ENCODE measurements at regions not wholly inside any gene's neighbourhood (a gene's known extent, or its start where the extent isn't known, plus 50 kb on each side); places are given as distances from the start of the nearest gene placed in this dataset.
A peak's percentile ranks its signal among the peaks of the same experiment; 100 is the strongest.

DNA sequence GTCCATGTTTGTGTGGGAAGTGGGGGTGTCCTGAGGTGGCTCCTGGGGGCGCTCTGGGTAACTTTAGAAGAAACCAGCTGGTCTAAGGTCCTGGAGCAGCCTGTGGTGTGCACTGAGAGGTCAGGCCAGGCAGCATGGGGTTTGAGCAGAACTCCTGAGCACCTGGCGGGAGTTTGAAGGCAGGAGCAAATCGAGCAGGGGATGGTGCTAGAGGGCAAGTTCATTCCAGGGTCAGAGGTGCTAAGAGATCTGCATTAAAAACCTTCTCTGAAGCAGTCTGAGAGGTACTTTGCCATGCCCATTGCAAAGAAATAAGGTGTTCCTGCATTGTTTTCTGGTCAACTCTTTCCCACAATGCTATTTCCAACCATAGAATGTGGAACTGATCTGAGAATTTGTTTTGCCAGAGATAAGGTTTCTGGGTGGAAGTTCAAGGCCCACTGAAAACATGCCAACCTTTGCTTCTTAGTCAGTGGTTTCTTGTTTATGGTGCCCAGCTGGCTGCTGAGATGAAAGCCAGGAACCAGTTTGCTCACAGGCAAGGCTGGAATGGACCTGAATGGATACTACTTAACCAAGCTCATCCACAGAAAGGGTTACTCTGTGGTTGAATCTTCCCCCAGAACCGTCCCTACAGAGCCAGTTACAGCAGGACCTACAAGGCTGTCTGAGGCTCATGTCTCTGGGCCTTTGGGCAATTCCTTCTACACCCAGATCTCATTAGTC lies 136.3 kb upstream of the TMEM72 start:
- Histone ChIP-seq H4K8ac (ENCODE audit: low read length) (no peak overlapping the region), H3K9ac (ENCODE audit: low read length) (no peak overlapping the region)

DNA sequence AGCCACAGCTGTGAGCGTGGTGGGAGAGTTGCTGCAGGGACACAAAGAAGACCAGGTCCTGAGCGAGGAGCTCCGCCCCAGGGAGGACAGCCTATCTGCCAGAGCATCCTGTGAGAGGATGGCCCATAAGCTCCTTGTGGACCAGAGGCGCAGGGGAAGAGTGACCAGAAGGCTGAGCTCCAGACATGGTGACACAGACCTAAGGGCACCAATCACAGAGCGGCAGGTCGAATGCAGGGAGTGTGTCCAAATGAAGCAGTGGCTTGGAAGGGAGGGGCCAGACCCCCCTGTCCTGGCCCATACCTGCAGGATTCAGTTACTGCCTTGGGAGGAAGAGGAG lies 135.8 kb upstream of the TMEM72 start:
- no peak overlapping the region for H4K91ac ChIP-seq (ENCODE audit: low read length)
- H3K27me3 ChIP-seq (ENCODE audit: control insufficient read depth in 1 of 2, insufficient read depth in 1 of 2, low read length in 2 of 2) = no peaks in the 10 kb centered on the region
- DNase-seq = no peak
- WGBS = 91% methylated on average over 6 of the region's 6 CpGs
- H2BK15ac ChIP-seq (ENCODE audit: low read depth, poor library complexity, severe bottlenecking) = no peak overlapping the region
- no peak overlapping the region for H2AFZ ChIP-seq (ENCODE audit: low read depth, low read length)
- no peaks in the 10 kb centered on the region for H3K9me3 ChIP-seq (ENCODE audit: control insufficient read depth, low read length)
- no peaks in the 10 kb centered on the region for H3K36me3 ChIP-seq (ENCODE audit: control insufficient read depth in 1 of 2, insufficient read depth in 2 of 2, low read depth in 1 of 2, low read length in 2 of 2)
- H2BK5ac ChIP-seq (ENCODE audit: low read depth, low read length, poor library complexity, severe bottlenecking) = no peak overlapping the region
- no peaks in the 10 kb centered on the region for H3K4me1 ChIP-seq (ENCODE audit: control insufficient read depth, insufficient read depth, low read depth, low read length)
- H3K18ac ChIP-seq (ENCODE audit: low read depth in 1 of 2, low read length in 2 of 2) = no peak overlapping the region
- peak overlapping the region in 1 of 2 experiments; percentile 27 for H3K4me3 ChIP-seq (ENCODE audit: insufficient read depth in 1 of 2, low read depth in 1 of 2, low read length in 2 of 2)
- no peak overlapping the region for H3K27ac ChIP-seq (ENCODE audit: low read length, poor library complexity, severe bottlenecking)
- H3K4me2 ChIP-seq (ENCODE audit: low read length, poor library complexity, severe bottlenecking) = no peak overlapping the region
- no peak overlapping the region for H3K9ac ChIP-seq (ENCODE audit: low read length)
- no peak overlapping the region for H4K8ac ChIP-seq (ENCODE audit: low read length)
- H2BK12ac ChIP-seq (ENCODE audit: low read length in 2 of 2) = no peak overlapping the region
- H3K14ac ChIP-seq (ENCODE audit: low read length in 2 of 2) = peak overlapping the region in 1 of 2 experiments; percentile 26
- H2AK5ac ChIP-seq (ENCODE audit: low read length, severe bottlenecking) = no peak overlapping the region
- H2BK120ac ChIP-seq (ENCODE audit: low read depth, low read length) = no peak overlapping the region
- no peaks in the 10 kb centered on the region for H3K79me1 ChIP-seq (replicated peaks; ENCODE audit: low read length, poor library complexity, severe bottlenecking)
- no peak overlapping the region for H3K4ac ChIP-seq (ENCODE audit: low read depth in 1 of 2, low read length in 2 of 2)
- H3K23ac ChIP-seq (ENCODE audit: low read length in 2 of 2) = no peak overlapping the region

More for the DNA sequence above, 136.3 kb upstream of the TMEM72 start:
- H3K4ac ChIP-seq (ENCODE audit: low read depth in 1 of 2, low read length in 2 of 2) = no peak overlapping the region
- WGBS = 63% methylated on average over 4 of the region's 4 CpGs
- no peak overlapping the region for H4K91ac ChIP-seq (ENCODE audit: low read length)
- no peaks in the 10 kb centered on the region for H3K27me3 ChIP-seq (ENCODE audit: control insufficient read depth in 1 of 2, insufficient read depth in 1 of 2, low read length in 2 of 2)
- H3K18ac ChIP-seq (ENCODE audit: low read depth in 1 of 2, low read length in 2 of 2) = no peak overlapping the region
- no peak overlapping the region for H3K23ac ChIP-seq (ENCODE audit: low read length in 2 of 2)
- H2BK120ac ChIP-seq (ENCODE audit: low read depth, low read length) = no peak overlapping the region
- no peaks in the 10 kb centered on the region for H3K36me3 ChIP-seq (ENCODE audit: control insufficient read depth in 1 of 2, insufficient read depth in 2 of 2, low read depth in 1 of 2, low read length in 2 of 2)
- no peak overlapping the region for H2AFZ ChIP-seq (ENCODE audit: low read depth, low read length)
- no peak overlapping the region for H3K14ac ChIP-seq (ENCODE audit: low read length in 2 of 2)
- no peak overlapping the region for H3K4me2 ChIP-seq (ENCODE audit: low read length, poor library complexity, severe bottlenecking)
- no peak overlapping the region for H2BK15ac ChIP-seq (ENCODE audit: low read depth, poor library complexity, severe bottlenecking)
- H3K9me3 ChIP-seq (ENCODE audit: control insufficient read depth, low read length) = no peaks in the 10 kb centered on the region
- no peak overlapping the region for H2BK5ac ChIP-seq (ENCODE audit: low read depth, low read length, poor library complexity, severe bottlenecking)
- no peaks in the 10 kb centered on the region for H3K79me1 ChIP-seq (replicated peaks; ENCODE audit: low read length, poor library complexity, severe bottlenecking)
- no peak overlapping the region for H3K27ac ChIP-seq (ENCODE audit: low read length, poor library complexity, severe bottlenecking)
- no peaks in the 10 kb centered on the region for H3K4me1 ChIP-seq (ENCODE audit: control insufficient read depth, insufficient read depth, low read depth, low read length)
- no peak overlapping the region for H2AK5ac ChIP-seq (ENCODE audit: low read length, severe bottlenecking)
- peak overlapping the region in 1 of 2 experiments; percentile 27 for H3K4me3 ChIP-seq (ENCODE audit: insufficient read depth in 1 of 2, low read depth in 1 of 2, low read length in 2 of 2)
- DNase-seq = peak; percentile 4
- H2BK12ac ChIP-seq (ENCODE audit: low read length in 2 of 2) = no peak overlapping the region

GRCh38 chr10:44776181-44776580 lies 135.0 kb upstream of the TMEM72 start:
- Histone ChIP-seq H2AK5ac (ENCODE audit: low read length, severe bottlenecking) (no peak overlapping the region), H3K4me1 (ENCODE audit: control insufficient read depth, insufficient read depth, low read depth, low read length) (no peaks in the 10 kb centered on the region), H3K23ac (ENCODE audit: low read length in 2 of 2) (no peak overlapping the region), H3K27ac (ENCODE audit: low read length, poor library complexity, severe bottlenecking) (no peak overlapping the region), H2BK12ac (ENCODE audit: low read length in 2 of 2) (no peak overlapping the region), H3K4ac (ENCODE audit: low read depth in 1 of 2, low read length in 2 of 2) (no peak overlapping the region), H3K4me2 (ENCODE audit: low read length, poor library complexity, severe bottlenecking) (no peak overlapping the region), H3K18ac (ENCODE audit: low read depth in 1 of 2, low read length in 2 of 2) (no peak overlapping the region), H2BK120ac (ENCODE audit: low read depth, low read length) (no peak overlapping the region), H3K27me3 (ENCODE audit: control insufficient read depth in 1 of 2, insufficient read depth in 1 of 2, low read length in 2 of 2) (no peaks in the 10 kb centered on the region), H3K9me3 (ENCODE audit: control insufficient read depth, low read length) (no peaks in the 10 kb centered on the region), H3K14ac (ENCODE audit: low read length in 2 of 2) (no peak overlapping the region), H3K4me3 (ENCODE audit: insufficient read depth in 1 of 2, low read depth in 1 of 2, low read length in 2 of 2) (no peak overlapping the region), H3K9ac (ENCODE audit: low read length) (no peak overlapping the region), H2AFZ (ENCODE audit: low read depth, low read length) (no peak overlapping the region), H2BK5ac (ENCODE audit: low read depth, low read length, poor library complexity, severe bottlenecking) (no peak overlapping the region), H4K91ac (ENCODE audit: low read length) (no peak overlapping the region), H3K36me3 (ENCODE audit: control insufficient read depth in 1 of 2, insufficient read depth in 2 of 2, low read depth in 1 of 2, low read length in 2 of 2) (no peaks in the 10 kb centered on the region), H3K79me1 (replicated peaks; ENCODE audit: low read length, poor library complexity, severe bottlenecking) (no peaks in the 10 kb centered on the region), H2BK15ac (ENCODE audit: low read depth, poor library complexity, severe bottlenecking) (no peak overlapping the region), H4K8ac (ENCODE audit: low read length) (no peak overlapping the region)
- DNase-seq = no peak
- 90% methylated on average over 2 of the region's 3 CpGs for WGBS

DNA sequence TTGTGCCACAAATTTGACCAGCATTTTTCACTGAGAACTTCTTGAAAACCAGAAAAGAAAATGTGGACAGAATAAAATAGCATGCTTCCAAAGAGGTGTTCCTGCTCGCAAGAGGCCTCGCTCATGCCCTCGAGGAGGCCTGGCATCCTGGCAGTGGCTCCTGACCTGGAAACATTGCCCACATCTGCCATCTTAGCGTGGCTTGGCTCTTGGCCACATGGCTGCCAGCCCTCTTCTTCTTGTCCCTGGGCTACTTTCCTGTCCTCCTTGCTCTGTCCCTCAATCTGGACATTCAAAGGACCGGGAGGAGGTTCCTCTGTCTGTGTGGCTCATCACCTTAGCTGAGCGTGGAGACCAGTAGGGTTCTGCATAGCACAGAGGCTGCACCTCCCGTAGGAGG lies 131.6 kb upstream of the TMEM72 start:
- no peaks in the 10 kb centered on the region for H3K4me1 ChIP-seq (ENCODE audit: control insufficient read depth, insufficient read depth, low read depth, low read length)
- no peaks in the 10 kb centered on the region for H3K27me3 ChIP-seq (ENCODE audit: control insufficient read depth in 1 of 2, insufficient read depth in 1 of 2, low read length in 2 of 2)
- no peak overlapping the region for H2BK120ac ChIP-seq (ENCODE audit: low read depth, low read length)
- no peak for DNase-seq
- H2AK5ac ChIP-seq (ENCODE audit: low read length, severe bottlenecking) = no peak overlapping the region
- H3K18ac ChIP-seq (ENCODE audit: low read depth in 1 of 2, low read length in 2 of 2) = no peak overlapping the region
- no peak overlapping the region for H2AFZ ChIP-seq (ENCODE audit: low read depth, low read length)
- H3K4ac ChIP-seq (ENCODE audit: low read depth in 1 of 2, low read length in 2 of 2) = no peak overlapping the region
- no peak overlapping the region for H4K91ac ChIP-seq (ENCODE audit: low read length)
- H3K4me3 ChIP-seq (ENCODE audit: insufficient read depth in 1 of 2, low read depth in 1 of 2, low read length in 2 of 2) = no peak overlapping the region
- H2BK15ac ChIP-seq (ENCODE audit: low read depth, poor library complexity, severe bottlenecking) = no peak overlapping the region
- H3K79me1 ChIP-seq (replicated peaks; ENCODE audit: low read length, poor library complexity, severe bottlenecking) = no peaks in the 10 kb centered on the region
- no peak overlapping the region for H3K23ac ChIP-seq (ENCODE audit: low read length in 2 of 2)
- H3K36me3 ChIP-seq (ENCODE audit: control insufficient read depth in 1 of 2, insufficient read depth in 2 of 2, low read depth in 1 of 2, low read length in 2 of 2) = no peaks in the 10 kb centered on the region
- H2BK5ac ChIP-seq (ENCODE audit: low read depth, low read length, poor library complexity, severe bottlenecking) = no peak overlapping the region
- H3K27ac ChIP-seq (ENCODE audit: low read length, poor library complexity, severe bottlenecking) = no peak overlapping the region
- WGBS = 84% methylated on average over 7 of the region's 7 CpGs
- no peak overlapping the region for H3K4me2 ChIP-seq (ENCODE audit: low read length, poor library complexity, severe bottlenecking)
- peak overlapping the region in 1 of 2 experiments; percentile 77 for H3K14ac ChIP-seq (ENCODE audit: low read length in 2 of 2)
- H3K9me3 ChIP-seq (ENCODE audit: control insufficient read depth, low read length) = no peaks in the 10 kb centered on the region
- H2BK12ac ChIP-seq (ENCODE audit: low read length in 2 of 2) = no peak overlapping the region
- H4K8ac ChIP-seq (ENCODE audit: low read length) = no peak overlapping the region
- no peak overlapping the region for H3K9ac ChIP-seq (ENCODE audit: low read length)

Measured in mesenchymal stem cell (in vitro differentiated cells and primary cell).